ENCODE measurements at regions not wholly inside any gene's neighbourhood (a gene's known extent, or its start where the extent isn't known, plus 50 kb on each side); places are given as distances from the start of the nearest gene placed in this dataset.
A peak's percentile ranks its signal among the peaks of the same experiment; 100 is the strongest.
"Not testable (repeated sequence)": the region's sequence is repeated elsewhere in the genome, so short reads cannot be mapped to it uniquely, and the experiment has no call there.

GRCh38 chr6:25160134-25160533, 119.0 kb upstream of the CARMIL1 start:
- DNase-seq (ENCODE audit: low spot score): not testable (repeated sequence)

DNA sequence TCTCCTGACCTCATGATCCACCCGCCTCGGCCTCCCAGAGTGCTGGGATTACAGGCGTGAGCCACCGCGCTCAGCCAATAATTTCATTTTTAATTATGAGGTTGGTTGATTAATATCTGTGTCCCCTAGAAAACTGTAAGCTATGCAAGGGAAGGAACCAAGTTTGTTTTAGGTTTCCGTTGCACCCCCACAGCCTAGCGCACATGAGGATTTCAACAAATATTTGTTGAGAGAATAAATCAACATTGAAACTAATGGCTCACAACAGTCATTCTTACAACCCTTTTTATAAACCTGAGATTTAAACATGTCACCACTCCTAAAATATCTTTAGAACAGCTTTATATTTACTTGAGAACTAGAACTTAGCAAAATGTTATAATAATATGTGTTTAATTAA, 114.0 kb upstream of the CARMIL1 start:
- DNase-seq (ENCODE audit: low spot score): no peak

- no peak for DNase-seq (ENCODE audit: low spot score)
Observed at GRCh38 chr6:25165800-25166199, 113.4 kb upstream of the CARMIL1 start.

GRCh38 chr6:25166955-25167748, 112.0 kb upstream of the CARMIL1 start:
- no peak for DNase-seq (ENCODE audit: low spot score)

- DNase-seq (ENCODE audit: low spot score): no peak
Observed at GRCh38 chr6:25167961-25168360, 111.2 kb upstream of the CARMIL1 start.

- DNase-seq (ENCODE audit: low spot score): no peak
Observed at GRCh38 chr6:25168637-25169036, 110.5 kb upstream of the CARMIL1 start.

DNA sequence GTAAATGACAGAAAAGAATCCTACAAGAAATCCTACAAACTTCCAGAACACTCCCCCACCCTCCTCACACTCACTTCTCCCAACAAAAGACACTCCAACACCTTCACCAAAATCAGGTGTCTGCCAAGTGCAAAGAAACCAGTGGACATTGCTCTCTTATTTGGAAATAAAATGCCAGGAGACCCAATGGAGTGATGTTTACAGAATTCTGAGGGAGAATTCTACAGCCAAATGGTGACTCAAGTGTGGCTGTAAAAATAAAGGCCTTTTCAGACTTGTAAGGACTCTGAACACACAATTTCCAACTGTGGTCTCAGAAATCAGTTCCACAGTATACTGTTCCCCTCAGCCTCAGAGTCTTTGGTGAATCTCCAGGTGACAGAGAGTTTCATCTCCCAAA, 109.6 kb upstream of the CARMIL1 start:
- no peak for DNase-seq (ENCODE audit: low spot score)

- DNase-seq (ENCODE audit: low spot score): no peak
Observed at GRCh38 chr6:25169961-25170360, 109.2 kb upstream of the CARMIL1 start.

DNA sequence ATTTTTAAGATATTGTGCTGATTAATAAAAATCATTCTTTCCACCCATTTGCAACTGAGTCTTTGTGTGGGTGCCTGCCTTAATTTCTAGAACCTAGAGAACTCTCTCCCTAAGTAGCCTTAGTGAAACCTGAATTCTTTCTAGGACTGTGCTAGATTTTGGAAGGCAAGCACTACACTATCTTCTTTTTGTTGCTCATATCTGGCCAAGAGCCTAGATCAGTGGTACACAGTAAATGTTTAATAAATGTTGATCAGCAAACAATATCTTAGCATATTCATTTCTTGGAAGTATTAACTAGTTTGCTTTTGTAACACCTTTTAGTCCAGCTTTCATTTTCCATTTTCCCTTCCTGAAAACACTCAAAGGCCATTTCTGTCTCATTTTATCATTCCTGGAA, 108.5 kb upstream of the CARMIL1 start:
- no peak for DNase-seq (ENCODE audit: low spot score)

DNA sequence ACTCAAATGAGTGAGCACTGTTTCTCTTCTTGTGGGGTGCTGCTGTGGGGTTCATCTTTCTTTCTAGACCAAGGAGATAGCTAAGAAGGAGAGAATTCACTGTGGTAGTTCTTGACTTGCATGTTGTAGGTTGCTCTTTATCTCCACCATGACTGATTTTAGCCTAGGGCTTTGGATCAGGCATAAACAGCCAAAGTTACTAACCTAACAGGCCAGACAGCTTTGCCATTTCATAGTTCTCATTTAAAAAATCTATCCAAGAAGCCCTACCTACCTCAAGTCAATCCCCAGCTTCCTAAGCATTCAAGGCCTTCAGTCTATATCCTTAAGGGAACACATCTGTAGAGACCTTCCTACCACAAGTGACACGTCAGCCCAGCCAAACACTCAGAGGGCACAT, 107.9 kb upstream of the CARMIL1 start:
- DNase-seq (ENCODE audit: low spot score): no peak

- DNase-seq (ENCODE audit: low spot score): peak; percentile 53
Observed at GRCh38 chr6:25172819-25173218, 106.4 kb upstream of the CARMIL1 start.

GRCh38 chr6:25173246-25173645, 105.9 kb upstream of the CARMIL1 start:
- DNase-seq (ENCODE audit: low spot score): no peak

DNA sequence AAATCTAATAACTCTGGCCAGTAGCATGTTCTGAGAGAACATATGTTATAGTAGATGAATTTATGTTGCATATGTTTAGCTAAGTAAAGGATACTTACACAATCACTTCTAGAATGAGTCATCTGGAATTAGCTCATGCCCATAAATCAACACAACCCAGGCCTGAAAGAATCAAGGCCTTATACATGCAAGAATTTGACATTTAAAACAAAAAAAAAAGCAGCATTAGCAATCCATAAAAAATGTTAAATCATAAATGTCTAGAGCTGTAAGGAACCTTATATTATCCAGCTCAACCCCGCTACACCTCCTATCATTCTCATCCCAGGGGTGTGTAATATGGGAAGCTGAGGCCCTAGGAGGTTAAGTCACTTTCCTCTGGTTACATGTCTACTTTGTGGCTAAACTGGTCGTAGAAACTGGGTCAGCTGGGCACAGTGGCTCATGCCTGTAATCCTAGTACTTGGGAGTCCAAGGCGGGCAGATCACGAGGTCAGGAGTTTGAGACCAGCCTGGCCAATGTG, 105.2 kb upstream of the CARMIL1 start:
- DNase-seq (ENCODE audit: low spot score): peak; percentile 69

- no peak for DNase-seq (ENCODE audit: low spot score)
Observed at GRCh38 chr6:25174678-25175077, 104.5 kb upstream of the CARMIL1 start.

DNA sequence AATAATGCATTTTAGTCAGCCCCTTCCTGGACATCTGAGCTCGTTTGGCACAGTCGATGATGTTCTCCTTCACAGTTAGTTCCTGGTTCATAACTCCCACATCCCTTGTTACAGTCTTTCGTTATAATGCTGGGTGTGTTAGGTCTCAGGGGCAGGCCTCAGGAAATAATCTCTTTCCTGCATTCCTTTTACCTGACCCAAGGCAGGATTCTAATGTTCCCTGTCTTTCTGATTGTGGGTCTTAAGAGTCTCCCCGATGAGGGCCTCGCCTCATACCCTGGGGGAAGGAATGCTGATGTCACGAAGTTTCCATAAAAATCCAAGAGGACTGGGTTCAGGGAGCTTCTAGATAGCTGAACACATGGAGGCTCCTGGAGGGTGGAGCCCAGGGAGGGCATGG, 104.0 kb upstream of the CARMIL1 start:
- no peak for DNase-seq (ENCODE audit: low spot score)

DNA sequence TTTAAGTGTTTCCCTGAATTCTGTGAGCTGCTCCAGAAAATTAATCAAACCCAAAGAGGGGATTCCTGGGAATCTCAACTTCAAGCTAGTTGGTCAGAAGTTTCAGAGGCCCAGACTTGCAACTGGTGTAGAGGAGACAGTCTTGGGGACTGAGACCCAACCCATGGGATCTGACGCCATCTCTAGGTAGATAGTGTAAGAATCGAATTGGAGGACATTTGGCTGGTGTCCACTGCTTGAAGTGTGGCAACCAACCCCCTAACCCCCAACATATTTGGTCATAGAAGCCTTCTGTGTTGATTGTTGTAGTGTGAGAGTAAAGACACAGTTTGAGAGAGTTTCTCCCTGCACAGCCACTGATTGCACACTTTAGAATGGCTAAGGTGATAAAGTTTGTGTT, 103.5 kb upstream of the CARMIL1 start:
- DNase-seq (ENCODE audit: low spot score): no peak

- no peak for DNase-seq (ENCODE audit: low spot score)
Observed at GRCh38 chr6:25176466-25176865, 102.7 kb upstream of the CARMIL1 start.

DNA sequence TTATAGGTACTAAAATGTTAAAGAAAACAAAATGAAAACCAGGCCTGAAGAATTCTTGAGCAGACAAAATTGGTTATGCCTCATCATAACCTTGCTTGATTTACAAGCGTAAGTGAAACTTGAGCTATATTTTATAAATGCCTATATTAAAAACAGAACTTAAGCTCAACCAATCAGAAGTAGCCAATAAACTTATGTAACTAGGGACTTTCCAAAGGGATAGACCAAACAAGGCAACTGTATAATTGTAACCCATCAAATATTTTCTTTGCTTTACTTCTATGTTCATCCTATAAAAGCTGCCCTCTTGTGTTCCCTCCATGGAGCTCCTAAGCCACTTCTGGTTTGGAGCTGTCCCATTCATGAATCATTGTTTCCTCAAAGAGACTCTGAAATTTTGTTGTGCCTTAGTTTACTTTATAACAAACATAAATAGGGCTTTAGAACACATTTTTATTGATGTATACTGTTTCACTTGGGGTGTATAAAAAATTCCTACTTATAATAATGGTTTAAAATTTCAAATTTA, 101.6 kb upstream of the CARMIL1 start:
- DNase-seq (ENCODE audit: low spot score): no peak

DNA sequence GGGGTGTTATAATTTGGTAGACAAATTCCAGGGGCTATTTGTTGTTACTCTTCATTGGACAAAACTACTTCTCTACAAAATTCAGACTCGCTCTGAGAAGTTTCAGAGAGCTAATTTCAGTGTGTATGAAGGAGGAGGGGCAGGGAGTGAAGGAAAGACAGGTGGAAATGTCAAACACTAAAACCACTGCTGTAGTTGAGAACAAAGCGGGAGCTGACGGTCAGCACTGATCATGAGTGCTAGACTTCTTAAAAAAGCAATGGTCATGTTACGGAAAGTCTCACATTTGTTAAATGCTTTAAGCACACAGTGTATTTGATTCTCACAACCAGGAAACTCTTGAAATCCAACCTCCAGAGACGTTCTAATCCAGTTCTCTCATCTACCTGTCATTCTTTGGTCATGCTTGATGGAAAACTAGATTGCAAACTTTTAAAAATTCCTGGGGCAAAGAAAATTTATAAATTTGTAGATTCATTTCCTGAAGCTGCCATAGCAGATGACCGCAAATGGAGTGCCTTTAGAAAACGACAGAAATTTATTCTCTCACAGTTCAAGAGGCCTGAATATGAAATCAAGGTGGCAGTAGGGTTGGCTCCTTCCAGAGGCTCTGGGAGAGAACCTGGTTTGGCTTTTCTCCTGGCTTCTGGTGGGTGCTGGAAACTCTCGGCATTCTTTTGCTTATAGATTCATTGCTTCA, 100.7 kb upstream of the CARMIL1 start:
- no peak for DNase-seq (ENCODE audit: low spot score)

DNA sequence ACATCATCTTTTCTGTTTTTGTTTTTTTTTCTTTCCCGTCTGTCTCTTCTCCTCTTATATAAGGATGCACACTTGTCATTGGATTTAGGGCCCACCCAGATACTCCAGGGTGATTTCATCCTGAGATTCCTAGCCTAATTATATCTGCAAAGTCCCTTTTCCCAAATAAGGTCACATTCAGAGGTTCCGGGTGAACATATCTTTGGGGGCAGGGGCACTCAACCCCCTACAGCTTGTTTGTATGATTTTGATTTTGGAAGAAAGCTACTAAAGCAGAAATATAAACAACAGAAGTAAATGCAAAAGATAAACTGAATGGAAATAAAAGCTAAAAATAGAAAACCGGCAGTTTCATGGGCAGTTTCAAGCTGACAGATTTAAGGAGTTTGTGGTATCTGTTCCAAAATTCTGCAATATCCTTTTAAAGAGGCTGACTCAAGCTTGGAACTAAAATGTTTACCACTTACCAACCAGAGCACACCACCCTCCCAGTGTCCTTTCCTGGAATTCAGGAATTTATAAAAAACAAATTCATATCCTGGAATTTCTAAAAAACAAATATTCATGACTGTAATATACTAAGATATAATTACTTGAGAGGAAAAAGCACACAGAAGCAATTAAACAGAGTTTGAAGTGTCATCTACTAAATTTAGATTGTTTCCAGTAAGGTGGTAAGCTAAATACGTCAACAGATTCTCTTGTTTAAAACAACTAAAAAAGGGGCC, 100.0 kb upstream of the CARMIL1 start:
- DNase-seq (ENCODE audit: low spot score): no peak

DNA sequence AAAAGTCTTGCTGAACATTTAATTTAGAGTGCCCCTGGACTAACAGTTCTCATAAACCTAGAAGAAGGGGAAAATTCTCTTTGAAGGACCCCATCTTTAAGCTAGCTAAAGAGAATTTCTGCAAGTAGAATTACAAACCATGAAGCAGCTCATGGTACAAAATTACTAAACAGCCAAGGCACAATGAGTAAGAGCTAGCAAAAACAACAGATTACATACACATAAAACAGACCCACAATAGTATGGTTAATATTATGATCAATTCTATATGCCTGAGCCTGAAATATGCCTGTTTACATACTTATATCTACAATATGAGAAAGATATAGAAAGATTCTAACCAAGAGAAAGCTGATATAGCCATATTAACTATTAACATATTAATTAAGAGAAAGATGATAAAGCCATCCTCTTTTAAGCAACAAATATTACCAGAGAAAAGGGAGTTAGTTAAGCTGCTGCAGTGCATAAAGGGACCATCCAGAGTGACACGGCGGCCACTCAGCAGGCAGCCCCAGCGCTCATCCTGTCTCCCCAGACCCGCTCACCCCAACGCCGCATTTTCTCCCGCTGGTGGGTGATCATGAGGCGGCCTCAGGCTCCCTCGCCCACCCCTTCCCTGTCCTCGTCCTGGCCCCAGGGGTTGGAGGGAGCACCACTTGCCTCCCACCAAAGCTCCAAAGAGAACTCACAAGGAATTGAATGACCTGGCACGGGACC, 98.4 kb upstream of the CARMIL1 start:
- DNase-seq (ENCODE audit: low spot score): no peak

GRCh38 chr6:25181350-25181724, 97.8 kb upstream of the CARMIL1 start:
- DNase-seq (ENCODE audit: low spot score): no peak

All from SW480 (cell line).